KMS-11 (cell line): ENCODE measurements at regions not wholly inside any gene's neighbourhood (a gene's known extent, or its start where the extent isn't known, plus 50 kb on each side); places are given as distances from the start of the nearest gene placed in this dataset.

Experiments
- H2AFZ ChIP-seq: fragments of 200-600 bp; sonication (generic); 2 replicates; pipeline ENCODE4 v1.6.1; 2016; ENCODE audit warnings: antibody characterized with exemption, mixed run types, low read depth
- H3K27ac ChIP-seq: fragments of 200-600 bp; sonication (generic); 2 replicates; pipeline ENCODE4 v1.6.1; 2016; ENCODE audit warnings: mild to moderate bottlenecking, mixed run types
- H3K27me3 ChIP-seq: fragments of 200-600 bp; sonication (generic); 2 replicates; pipeline ENCODE4 v1.6.1; 2017; ENCODE audit warnings: mild to moderate bottlenecking, low read depth, mixed run types, moderate library complexity; ENCODE audit not compliant: insufficient read depth
- H3K36me3 ChIP-seq: fragments of 200-600 bp; sonication (generic); 2 replicates; pipeline ENCODE4 v1.6.1; 2017; ENCODE audit warnings: mild to moderate bottlenecking, mixed run types; ENCODE audit not compliant: insufficient read depth
- H3K4me1 ChIP-seq: fragments of 200-600 bp; sonication (generic); 2 replicates; pipeline ENCODE4 v1.6.1; 2016; ENCODE audit warnings: mild to moderate bottlenecking, low read depth, mixed run types; ENCODE audit not compliant: poor library complexity, severe bottlenecking
- H3K4me2 ChIP-seq: fragments of 200-600 bp; sonication (generic); 2 replicates; pipeline ENCODE4 v1.7.0; 2016; ENCODE audit warnings: mild to moderate bottlenecking, mixed run types
- H3K4me3 ChIP-seq: fragments of 200-600 bp; sonication (generic); IDR thresholded peaks from 2 replicates; pipeline ENCODE4 v1.6.1; 2017; ENCODE audit warnings: low read depth, low read length, mixed read lengths; ENCODE audit not compliant: insufficient read depth
- H3K79me2 ChIP-seq: fragments of 200-600 bp; sonication (generic); 2 replicates; pipeline ENCODE4 v1.6.1; 2016; ENCODE audit warnings: low read depth, mixed run types; ENCODE audit not compliant: insufficient read depth
- H3K9ac ChIP-seq: fragments of 200-600 bp; sonication (generic); 2 replicates; pipeline ENCODE4 v1.6.1; 2016; ENCODE audit warnings: mild to moderate bottlenecking, mixed run types
- H4K20me1 ChIP-seq: fragments of 200-600 bp; sonication (generic); 2 replicates; pipeline ENCODE4 v1.6.1; 2016; ENCODE audit warnings: mild to moderate bottlenecking, mixed run types; ENCODE audit not compliant: insufficient read depth
- TF ChIP-seq, protein P1 (sequence below): fragments of 200-600 bp; sonication (generic); conservative IDR thresholded peaks from 2 replicates; pipeline ENCODE4 v1.6.1; 2017; ENCODE audit warnings: low read depth, mild to moderate bottlenecking, antibody characterized with exemption, low read length, moderate library complexity, mixed read lengths

DNA sequence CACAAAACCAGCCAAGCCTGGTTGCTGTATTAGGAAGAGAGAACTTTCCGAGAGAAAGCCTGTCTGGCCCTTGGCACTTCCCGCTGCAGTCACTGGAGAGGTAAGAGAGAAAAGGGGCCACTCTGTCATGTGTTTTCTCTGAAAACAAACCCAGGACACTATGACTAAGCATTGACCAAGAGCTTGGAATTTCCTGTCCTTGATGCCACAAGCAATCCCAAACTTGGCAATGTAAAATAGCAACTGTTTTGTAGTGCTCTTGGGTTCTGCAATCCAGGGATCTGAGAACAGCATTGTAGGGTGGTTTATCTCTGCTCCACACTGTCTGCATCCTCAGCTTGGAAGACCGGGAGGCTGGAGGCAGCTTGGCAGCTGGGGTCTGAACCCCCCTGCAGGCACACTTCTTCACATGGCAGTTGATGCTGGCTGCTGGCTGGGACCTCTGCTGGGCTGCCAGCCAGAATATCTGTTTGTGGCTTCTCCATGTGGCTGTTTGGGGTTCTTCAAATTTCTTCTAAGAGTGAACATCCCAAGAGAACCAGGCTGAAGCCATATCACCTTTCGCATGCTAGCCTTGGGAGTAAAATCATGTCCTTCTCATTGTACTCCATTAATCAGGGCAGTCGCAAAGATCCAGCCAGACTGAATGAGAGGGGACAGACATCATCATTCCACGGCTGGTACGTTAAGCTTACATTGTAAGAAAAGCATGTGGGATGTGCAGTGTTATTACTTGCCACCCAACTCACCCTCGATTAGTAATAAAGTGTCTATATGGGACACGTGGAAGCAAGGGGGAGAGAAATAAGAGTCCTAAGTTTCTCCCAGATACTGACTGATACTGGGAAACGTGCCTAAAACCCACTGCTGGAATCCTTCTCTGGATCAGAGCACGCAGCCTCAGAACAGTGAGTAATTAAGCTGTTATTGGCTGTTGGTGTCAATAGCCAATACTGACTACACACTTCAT is 537.4 kb upstream of the B3GAT1 start:
- Histone ChIP-seq H3K4me2 (no peak overlapping the region), H2AFZ (no peak overlapping the region)

DNA sequence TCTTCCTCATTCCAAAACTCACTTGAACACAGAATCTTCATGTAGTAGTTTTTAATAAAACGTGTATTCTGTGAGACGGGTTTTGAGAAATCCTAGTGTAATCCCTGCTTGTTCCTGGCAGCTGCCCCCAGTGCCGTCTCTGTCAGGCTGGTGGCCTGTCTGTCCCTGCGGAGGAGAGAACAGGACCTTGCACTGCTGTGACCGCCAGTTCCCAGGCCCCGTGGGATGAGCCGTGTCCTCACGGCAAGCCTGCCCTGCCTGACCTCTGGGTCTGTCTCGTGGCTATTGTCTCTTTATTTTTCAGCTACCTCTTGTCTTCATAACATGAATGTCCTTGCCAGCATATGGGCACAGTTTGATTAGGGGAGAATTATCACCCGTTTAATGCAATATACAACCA is 535.5 kb upstream of the B3GAT1 start:
- H3K4me2 ChIP-seq, result no peak overlapping the region
- H3K36me3 ChIP-seq, result no peaks in the 10 kb centered on the region
- TF ChIP-seq, protein P1, sequence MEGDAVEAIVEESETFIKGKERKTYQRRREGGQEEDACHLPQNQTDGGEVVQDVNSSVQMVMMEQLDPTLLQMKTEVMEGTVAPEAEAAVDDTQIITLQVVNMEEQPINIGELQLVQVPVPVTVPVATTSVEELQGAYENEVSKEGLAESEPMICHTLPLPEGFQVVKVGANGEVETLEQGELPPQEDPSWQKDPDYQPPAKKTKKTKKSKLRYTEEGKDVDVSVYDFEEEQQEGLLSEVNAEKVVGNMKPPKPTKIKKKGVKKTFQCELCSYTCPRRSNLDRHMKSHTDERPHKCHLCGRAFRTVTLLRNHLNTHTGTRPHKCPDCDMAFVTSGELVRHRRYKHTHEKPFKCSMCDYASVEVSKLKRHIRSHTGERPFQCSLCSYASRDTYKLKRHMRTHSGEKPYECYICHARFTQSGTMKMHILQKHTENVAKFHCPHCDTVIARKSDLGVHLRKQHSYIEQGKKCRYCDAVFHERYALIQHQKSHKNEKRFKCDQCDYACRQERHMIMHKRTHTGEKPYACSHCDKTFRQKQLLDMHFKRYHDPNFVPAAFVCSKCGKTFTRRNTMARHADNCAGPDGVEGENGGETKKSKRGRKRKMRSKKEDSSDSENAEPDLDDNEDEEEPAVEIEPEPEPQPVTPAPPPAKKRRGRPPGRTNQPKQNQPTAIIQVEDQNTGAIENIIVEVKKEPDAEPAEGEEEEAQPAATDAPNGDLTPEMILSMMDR, result no peak
- no peaks in the 10 kb centered on the region for H3K27me3 ChIP-seq
- H3K9ac ChIP-seq, result no peak overlapping the region
- H2AFZ ChIP-seq, result no peak overlapping the region
- no peaks in the 10 kb centered on the region for H3K79me2 ChIP-seq
- no peaks in the 10 kb centered on the region for H3K4me1 ChIP-seq
- no peaks in the 10 kb centered on the region for H4K20me1 ChIP-seq
- H3K4me3 ChIP-seq, result no peak overlapping the region
- no peak overlapping the region for H3K27ac ChIP-seq

More for the DNA sequence above, 537.4 kb upstream of the B3GAT1 start:
- Histone ChIP-seq H3K27ac (no peak overlapping the region), H3K79me2 (no peaks in the 10 kb centered on the region), H3K4me1 (no peaks in the 10 kb centered on the region), H3K36me3 (no peaks in the 10 kb centered on the region), H3K27me3 (no peaks in the 10 kb centered on the region), H4K20me1 (no peaks in the 10 kb centered on the region), H3K4me3 (no peak overlapping the region), H3K9ac (no peak overlapping the region)
- TF ChIP-seq, protein P1, result no peak

DNA sequence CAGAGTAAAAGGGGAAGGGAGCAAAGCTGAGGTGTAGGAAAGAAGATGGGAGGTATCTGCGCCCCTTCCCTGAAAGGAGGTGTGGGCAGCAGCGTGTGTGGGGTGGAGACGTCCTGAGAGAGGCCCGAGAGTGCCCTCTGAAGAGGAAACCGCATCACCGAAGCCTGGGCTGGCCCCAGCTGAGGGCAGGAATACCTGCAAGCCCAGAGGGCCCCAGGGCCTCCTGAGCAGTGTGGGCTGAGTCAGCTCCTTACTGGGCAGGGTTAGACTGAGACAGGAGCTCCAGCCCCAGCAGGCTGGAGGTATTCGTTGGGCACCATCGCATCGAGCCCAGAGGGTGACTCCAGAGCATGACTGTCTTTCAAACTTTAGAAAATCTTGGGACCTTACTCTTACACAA is 534.0 kb upstream of the B3GAT1 start:
- H3K9ac ChIP-seq, result no peak overlapping the region
- no peak overlapping the region for H3K27ac ChIP-seq
- no peak overlapping the region for H3K4me2 ChIP-seq
- H2AFZ ChIP-seq, result no peak overlapping the region
- H3K27me3 ChIP-seq, result no peaks in the 10 kb centered on the region
- no peak overlapping the region for H3K4me3 ChIP-seq
- no peaks in the 10 kb centered on the region for H3K4me1 ChIP-seq
- TF ChIP-seq, protein P1, result no peak
- no peaks in the 10 kb centered on the region for H3K79me2 ChIP-seq
- H4K20me1 ChIP-seq, result no peaks in the 10 kb centered on the region
- H3K36me3 ChIP-seq, result no peaks in the 10 kb centered on the region

DNA sequence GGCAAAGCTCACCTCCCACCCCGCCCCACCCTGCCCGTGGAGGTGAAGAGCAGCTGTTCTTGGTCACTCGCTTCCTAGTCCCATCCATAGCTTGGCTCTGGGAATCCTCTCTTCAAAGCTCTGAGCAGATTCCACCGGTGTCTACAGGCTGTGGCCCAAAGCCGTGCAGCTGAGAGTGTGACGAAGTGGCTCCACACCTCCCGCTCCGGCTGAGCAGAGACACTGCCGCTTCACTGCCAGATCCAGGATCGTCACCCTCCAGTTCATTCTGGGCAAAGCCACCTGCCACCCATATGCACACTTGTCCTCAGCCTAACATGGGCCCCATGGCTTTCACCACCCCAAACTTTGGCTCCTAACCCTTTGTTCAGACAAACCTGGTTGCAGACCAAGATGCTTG is 532.9 kb upstream of the B3GAT1 start:
- no peaks in the 10 kb centered on the region for H3K27me3 ChIP-seq
- no peaks in the 10 kb centered on the region for H3K79me2 ChIP-seq
- no peaks in the 10 kb centered on the region for H3K4me1 ChIP-seq
- TF ChIP-seq, protein P1, result no peak
- no peaks in the 10 kb centered on the region for H3K36me3 ChIP-seq
- H2AFZ ChIP-seq, result no peak overlapping the region
- no peak overlapping the region for H3K4me2 ChIP-seq
- H4K20me1 ChIP-seq, result no peaks in the 10 kb centered on the region
- no peak overlapping the region for H3K9ac ChIP-seq
- H3K27ac ChIP-seq, result no peak overlapping the region
- H3K4me3 ChIP-seq, result no peak overlapping the region
